ENCODE measurements at regions not wholly inside any gene's neighbourhood (a gene's known extent, or its start where the extent isn't known, plus 50 kb on each side); places are given as distances from the start of the nearest gene placed in this dataset.

- DNase-seq (ENCODE audit: low spot score) (no peak), FAIRE-seq (no peak)
These were observed 104.5 kb downstream of the RBM43 start for GRCh38 chr2:151157000-151157735.

GRCh38 chr2:151156431-151156830 is 105.2 kb downstream of the RBM43 start:
- FAIRE-seq = no peak

GRCh38 chr2:151153601-151154000 is 108.1 kb downstream of the RBM43 start:
- FAIRE-seq (no peak), DNase-seq (ENCODE audit: low spot score) (no peak)

More at GRCh38 chr2:151156431-151156830, 105.2 kb downstream of the RBM43 start:
- no peak for DNase-seq (ENCODE audit: low spot score)

- no peak for FAIRE-seq
- DNase-seq (ENCODE audit: low spot score) = no peak
These were observed 111.0 kb downstream of the RBM43 start for GRCh38 chr2:151150331-151151320.

GRCh38 chr2:151138507-151138906 is 123.2 kb downstream of the RBM43 start:
- DNase-seq (ENCODE audit: low spot score) (no peak), FAIRE-seq (no peak)

GRCh38 chr2:151137526-151137925 is 124.1 kb downstream of the RBM43 start:
- no peak for FAIRE-seq
- DNase-seq (ENCODE audit: low spot score) = no peak

GRCh38 chr2:151120011-151120410 is 141.7 kb downstream of the RBM43 start:
- FAIRE-seq (no peak), DNase-seq (ENCODE audit: low spot score) (no peak)

- FAIRE-seq = no peak
- DNase-seq (ENCODE audit: low spot score) = no peak
These were observed 142.3 kb downstream of the RBM43 start for GRCh38 chr2:151119374-151119773.

GRCh38 chr2:151118269-151118668 is 143.4 kb downstream of the RBM43 start:
- no peak for DNase-seq (ENCODE audit: low spot score)
- FAIRE-seq = no peak

- DNase-seq (ENCODE audit: low spot score) (no peak), FAIRE-seq (no peak)
These were observed 146.8 kb downstream of the RBM43 start for GRCh38 chr2:151114874-151115273.

GRCh38 chr2:151113318-151113717 is 148.3 kb downstream of the RBM43 start:
- no peak for FAIRE-seq
- DNase-seq (ENCODE audit: low spot score) = no peak

- peak; percentile 66 for FAIRE-seq
- DNase-seq (ENCODE audit: low spot score) = peak; percentile 47
These were observed 149.9 kb downstream of the RBM43 start for GRCh38 chr2:151111599-151112278.

- FAIRE-seq = no peak
These were observed 154.7 kb downstream of the RBM43 start for GRCh38 chr2:151106805-151107506.

GRCh38 chr2:151103551-151103950 is 158.1 kb downstream of the RBM43 start:
- no peak for FAIRE-seq
- no peak for DNase-seq (ENCODE audit: low spot score)

More at GRCh38 chr2:151106805-151107506, 154.7 kb downstream of the RBM43 start:
- no peak for DNase-seq (ENCODE audit: low spot score)

GRCh38 chr2:151102226-151102625 is 159.4 kb downstream of the RBM43 start:
- FAIRE-seq (no peak), DNase-seq (ENCODE audit: low spot score) (no peak)

- DNase-seq (ENCODE audit: low spot score) = no peak
- no peak for FAIRE-seq
These were observed 162.8 kb downstream of the RBM43 start for GRCh38 chr2:151098841-151099240.

- DNase-seq (ENCODE audit: low spot score) (no peak), FAIRE-seq (peak; percentile 5)
These were observed 163.8 kb downstream of the RBM43 start for GRCh38 chr2:151097895-151098294.

GRCh38 chr2:151097128-151097527 is 164.5 kb downstream of the RBM43 start:
- no peak for DNase-seq (ENCODE audit: low spot score)
- no peak for FAIRE-seq

- DNase-seq (ENCODE audit: low spot score) (no peak), FAIRE-seq (no peak)
These were observed 165.4 kb downstream of the RBM43 start for GRCh38 chr2:151096235-151096634.

GRCh38 chr2:151095463-151095862 is 166.2 kb downstream of the RBM43 start:
- no peak for FAIRE-seq
- DNase-seq (ENCODE audit: low spot score) = no peak

- DNase-seq (ENCODE audit: low spot score) = no peak
- FAIRE-seq = no peak
These were observed 170.1 kb downstream of the RBM43 start for GRCh38 chr2:151091583-151091982.

All from urothelium cell line (cell line).